BJ (cell line): ENCODE measurements at regions not wholly inside any gene's neighbourhood (a gene's known extent, or its start where the extent isn't known, plus 50 kb on each side); places are given as distances from the start of the nearest gene placed in this dataset.

ENCODE experiments used
- CTCF ChIA-PET: fragments of 350-600 bp; formaldehyde crosslinking; extraction: SDS; loops from one replicate; lab custom pipeline; 2021; ENCODE audit warnings: antibody characterized with exemption, inconsistent platforms; lab: Yijun Ruan, JAX
- POLR2A ChIA-PET: fragments of 300-600 bp; sonication (Branson Sonifier 250); formaldehyde crosslinking; extraction: SDS; loops from one replicate; lab custom pipeline; 2021; ENCODE audit warnings: antibody characterized with exemption; lab: Charles Lee
- DNase-seq: peaks from one replicate; pipeline ENCODE4 v3.0.0-alpha.2; 2011; ENCODE audit warnings: low read depth
- H3K27me3 ChIP-seq: 2 replicates; pipeline ENCODE4 v1.6.0; 2011; ENCODE audit warnings: low read length; ENCODE audit not compliant: control insufficient read depth, insufficient read depth
- H3K36me3 ChIP-seq: 2 replicates; pipeline ENCODE4 v1.5.1; 2011; ENCODE audit warnings: low read length; ENCODE audit not compliant: control insufficient read depth, insufficient read depth
- H3K4me3 ChIP-seq: 2 replicates; pipeline ENCODE4 v1.5.1; 2011; ENCODE audit warnings: low read depth, mild to moderate bottlenecking, control low read depth, low read length
- CTCF ChIP-seq: IDR thresholded peaks from 2 replicates; pipeline ENCODE4 v1.5.1; 2011; ENCODE audit warnings: low read depth, mild to moderate bottlenecking, control low read depth, inconsistent platforms, low read length, moderate library complexity; ENCODE audit not compliant: insufficient read depth

DNA sequence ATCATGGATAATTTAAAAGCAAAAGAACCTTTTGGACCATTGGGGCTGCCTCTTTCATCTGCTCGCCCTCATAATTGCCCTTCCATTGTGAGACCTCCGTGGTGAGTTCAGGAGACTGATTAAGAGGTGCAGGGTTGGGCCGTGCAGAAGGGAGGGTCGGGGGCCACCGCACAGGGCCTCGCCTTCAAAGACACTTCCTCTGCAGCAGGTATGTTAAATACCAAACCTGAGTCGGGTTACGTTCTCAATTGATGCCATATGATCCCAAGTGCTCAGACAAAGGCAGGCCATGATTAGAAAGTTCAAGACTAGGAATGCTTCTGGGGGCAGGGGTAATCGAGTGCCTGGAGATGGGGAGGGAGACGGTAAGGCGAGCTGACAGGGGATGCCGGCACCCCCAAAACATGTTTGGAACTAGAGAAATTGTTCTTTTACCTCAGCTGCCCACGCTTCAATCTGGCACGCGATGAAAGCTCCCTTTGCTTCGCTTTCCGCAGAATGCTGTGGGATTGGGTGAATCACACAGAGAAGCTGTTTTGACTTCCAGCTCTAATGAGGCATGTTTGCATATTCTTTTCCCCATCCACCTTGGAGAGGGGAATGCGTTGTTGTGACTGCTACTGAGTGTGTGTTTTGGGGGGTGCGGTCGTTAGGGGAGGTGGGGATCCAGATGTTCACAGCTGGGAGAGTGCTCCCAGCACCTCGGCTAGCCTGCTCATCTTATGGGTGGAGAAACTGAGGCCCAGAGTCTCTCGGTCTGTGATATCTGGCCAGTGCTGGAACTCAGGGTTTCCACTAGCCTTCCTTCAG lies 309.1 kb downstream of the MYCN start:
- POLR2A ChIA-PET, result no interaction called here
- no peak for DNase-seq
- CTCF ChIA-PET, result no interaction called here
- Histone ChIP-seq H3K36me3 (no peaks in the 10 kb centered on the region), H3K4me3 (no peak overlapping the region), H3K27me3 (no peaks in the 10 kb centered on the region)
- no peak for TF ChIP-seq CTCF

DNA sequence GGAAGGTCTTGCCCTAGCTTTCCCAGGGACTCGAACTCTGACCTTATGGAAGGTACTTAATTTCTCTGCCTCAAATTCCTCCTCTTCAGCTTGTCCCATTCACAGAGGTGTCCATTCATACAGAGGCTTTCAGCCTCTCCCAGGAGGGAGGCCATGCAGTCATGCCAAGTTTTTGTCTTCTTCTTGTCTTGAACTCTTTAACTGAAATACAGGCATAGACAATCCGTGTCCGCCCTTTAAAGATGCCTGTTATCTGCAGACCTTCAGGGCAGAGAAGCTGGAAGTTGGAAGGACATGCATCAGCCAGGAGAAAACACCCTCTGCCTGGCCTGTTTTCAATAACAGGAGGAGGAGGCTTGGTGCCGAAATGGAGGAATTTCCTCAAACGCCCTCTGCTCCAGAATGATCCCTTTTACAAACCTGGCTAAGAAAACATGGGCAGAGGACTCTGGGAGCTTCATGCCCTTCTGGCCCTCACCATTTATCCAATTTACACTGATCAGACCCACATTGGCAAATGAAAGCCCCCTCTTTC lies 308.3 kb downstream of the MYCN start:
- ChIA-PET CTCF (no interaction called here), POLR2A (no interaction called here)
- H3K4me3 ChIP-seq, result no peak overlapping the region
- TF ChIP-seq CTCF, result no peak
- no peak for DNase-seq
- no peaks in the 10 kb centered on the region for H3K36me3 ChIP-seq
- H3K27me3 ChIP-seq, result no peaks in the 10 kb centered on the region

DNA sequence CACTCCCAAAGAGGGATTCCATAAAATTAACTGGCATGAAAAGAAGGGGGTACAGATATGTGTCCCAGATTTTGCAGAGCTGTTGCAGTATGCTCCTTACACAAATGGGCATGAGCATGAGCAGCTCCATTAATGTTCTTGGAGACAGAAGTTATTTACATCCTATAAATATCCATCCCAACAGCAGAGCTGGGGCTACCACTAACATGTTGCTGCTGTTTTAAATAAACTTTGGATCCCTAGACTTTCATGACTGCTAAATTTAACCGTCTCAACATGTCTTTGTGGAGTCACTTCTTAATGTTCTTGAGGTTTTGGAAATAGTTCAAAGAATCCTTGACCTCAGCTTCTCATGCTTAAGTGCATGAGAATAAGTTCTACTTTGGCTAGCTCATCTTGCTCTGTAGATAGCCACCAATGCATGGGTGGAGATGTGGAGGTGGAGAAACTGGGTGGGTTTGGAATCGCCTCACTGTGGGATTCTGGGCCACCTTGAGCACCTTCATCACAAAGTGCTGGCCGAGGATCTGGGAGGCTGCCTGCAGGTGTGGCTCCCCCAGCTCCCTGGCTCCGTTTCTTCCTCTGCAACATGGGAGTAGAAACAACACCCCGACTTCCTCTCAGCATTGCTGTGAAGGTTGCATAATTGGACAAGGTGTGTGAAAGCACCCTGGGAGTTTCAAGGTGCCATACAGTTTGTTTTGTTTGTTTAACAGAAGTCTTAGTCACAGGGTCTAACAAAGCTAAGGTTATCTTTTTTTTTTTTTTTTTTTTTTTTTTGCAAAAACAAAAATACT lies 307.2 kb downstream of the MYCN start:
- Histone ChIP-seq H3K27me3 (no peaks in the 10 kb centered on the region), H3K4me3 (no peak overlapping the region), H3K36me3 (no peaks in the 10 kb centered on the region)
- ChIA-PET POLR2A (no interaction called here), CTCF (no interaction called here)
- TF ChIP-seq CTCF, result no peak
- DNase-seq, result no peak

DNA sequence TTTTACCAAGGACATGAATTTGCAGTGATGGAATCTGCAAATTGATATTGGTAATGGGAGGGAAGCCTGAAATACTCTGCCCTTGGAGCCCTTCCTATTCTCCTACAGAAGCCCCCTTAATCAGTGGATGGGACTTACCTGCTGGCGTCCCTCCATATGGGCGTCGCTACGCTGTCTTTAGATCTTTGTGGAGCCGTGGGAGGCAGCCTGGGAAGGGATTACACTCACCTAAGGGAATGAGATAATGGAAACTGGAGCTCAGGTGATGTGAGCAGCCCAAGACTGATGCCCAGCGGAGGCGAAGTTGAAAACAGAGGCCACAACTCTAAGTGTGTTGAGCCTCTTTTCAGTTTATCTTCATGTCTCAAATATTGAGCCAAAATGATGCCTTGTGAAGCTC lies 306.6 kb downstream of the MYCN start:
- CTCF ChIA-PET, result no interaction called here
- Histone ChIP-seq H3K4me3 (no peak overlapping the region), H3K27me3 (no peaks in the 10 kb centered on the region), H3K36me3 (no peaks in the 10 kb centered on the region)
- no peak for TF ChIP-seq CTCF
- no peak for DNase-seq
- POLR2A ChIA-PET, result no interaction called here

GRCh38 chr2:16246281-16246850 lies 306.0 kb downstream of the MYCN start:
- ChIA-PET CTCF (no interaction called here), POLR2A (no interaction called here)
- H3K4me3 ChIP-seq, result no peak overlapping the region
- H3K27me3 ChIP-seq, result no peaks in the 10 kb centered on the region
- no peaks in the 10 kb centered on the region for H3K36me3 ChIP-seq
- no peak for DNase-seq
- TF ChIP-seq CTCF, result no peak
